ENCODE measurements at regions not wholly inside any gene's neighbourhood (a gene's known extent, or its start where the extent isn't known, plus 50 kb on each side); places are given as distances from the start of the nearest gene placed in this dataset.

DNA sequence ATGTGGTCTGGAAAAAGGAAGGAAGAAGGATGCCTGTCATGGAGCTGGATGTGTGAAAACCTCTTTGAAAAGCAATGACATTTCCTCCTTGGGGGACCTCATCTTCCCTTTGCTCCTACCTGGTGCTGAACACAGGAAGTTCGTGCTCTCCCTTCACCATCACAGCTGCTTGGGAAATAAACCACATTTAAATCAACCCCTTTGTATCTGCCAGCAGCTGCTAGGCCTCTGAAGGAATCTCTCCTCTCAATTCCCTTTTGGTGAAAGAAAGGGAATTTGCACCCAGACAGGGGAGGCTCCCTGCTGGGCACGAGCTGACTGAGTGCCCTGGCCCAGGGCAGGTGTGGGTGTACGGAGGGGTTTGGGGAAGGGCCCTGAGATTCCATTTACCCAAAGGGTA is 437.7 kb downstream of the TSHZ3 start:
- DNase-seq (ENCODE audit: low read depth): no peak
- Histone ChIP-seq H3K4me3 (ENCODE audit: low read depth, low read length) (no peak overlapping the region), H3K36me3 (ENCODE audit: control insufficient read depth, insufficient read depth, low read length) (no peaks in the 10 kb centered on the region), H3K27me3 (ENCODE audit: control insufficient read depth, insufficient read depth, low read length) (no peaks in the 10 kb centered on the region)
- TF ChIP-seq, protein P1, sequence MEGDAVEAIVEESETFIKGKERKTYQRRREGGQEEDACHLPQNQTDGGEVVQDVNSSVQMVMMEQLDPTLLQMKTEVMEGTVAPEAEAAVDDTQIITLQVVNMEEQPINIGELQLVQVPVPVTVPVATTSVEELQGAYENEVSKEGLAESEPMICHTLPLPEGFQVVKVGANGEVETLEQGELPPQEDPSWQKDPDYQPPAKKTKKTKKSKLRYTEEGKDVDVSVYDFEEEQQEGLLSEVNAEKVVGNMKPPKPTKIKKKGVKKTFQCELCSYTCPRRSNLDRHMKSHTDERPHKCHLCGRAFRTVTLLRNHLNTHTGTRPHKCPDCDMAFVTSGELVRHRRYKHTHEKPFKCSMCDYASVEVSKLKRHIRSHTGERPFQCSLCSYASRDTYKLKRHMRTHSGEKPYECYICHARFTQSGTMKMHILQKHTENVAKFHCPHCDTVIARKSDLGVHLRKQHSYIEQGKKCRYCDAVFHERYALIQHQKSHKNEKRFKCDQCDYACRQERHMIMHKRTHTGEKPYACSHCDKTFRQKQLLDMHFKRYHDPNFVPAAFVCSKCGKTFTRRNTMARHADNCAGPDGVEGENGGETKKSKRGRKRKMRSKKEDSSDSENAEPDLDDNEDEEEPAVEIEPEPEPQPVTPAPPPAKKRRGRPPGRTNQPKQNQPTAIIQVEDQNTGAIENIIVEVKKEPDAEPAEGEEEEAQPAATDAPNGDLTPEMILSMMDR (IDR thresholded peaks at IDR 0.05; ENCODE audit: insufficient read depth, low read length, poor library complexity, severe bottlenecking): no peak

DNA sequence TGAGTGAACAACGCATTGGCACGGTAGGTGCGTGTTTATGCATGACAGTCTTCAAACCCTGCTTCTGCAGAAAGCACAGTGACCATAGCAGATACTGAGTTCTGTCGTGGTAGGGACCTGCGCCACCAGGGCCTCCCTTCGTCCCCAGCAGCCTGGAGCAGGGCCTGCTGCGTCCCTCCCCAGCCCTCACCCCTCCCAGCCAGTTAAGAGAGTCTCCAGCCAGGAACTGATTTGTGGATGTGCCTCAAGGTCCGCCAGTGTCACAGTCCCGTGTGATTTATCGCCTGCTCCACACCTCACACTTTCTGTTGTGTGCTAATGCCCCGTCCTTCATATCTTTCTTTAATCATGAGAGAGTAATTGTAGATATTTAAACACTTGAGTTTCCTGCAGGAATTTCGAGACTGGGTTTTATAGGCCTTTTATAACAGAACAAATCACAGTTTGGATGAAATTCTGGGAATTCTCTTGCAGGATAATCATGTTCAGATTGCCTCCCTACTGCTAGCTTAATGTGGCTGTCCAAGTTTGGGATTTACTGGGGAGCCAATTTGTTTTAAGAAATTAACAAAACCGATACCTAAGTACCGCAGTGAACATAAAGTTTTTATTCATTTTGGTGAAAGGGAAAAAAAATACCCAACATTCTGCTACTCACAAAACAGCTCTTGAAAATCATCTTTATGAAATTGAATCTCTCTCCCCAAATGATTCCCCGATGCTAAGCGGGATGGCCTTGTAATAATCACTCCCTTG is 438.6 kb downstream of the TSHZ3 start:
- no peaks in the 10 kb centered on the region for H3K36me3 ChIP-seq (ENCODE audit: control insufficient read depth, insufficient read depth, low read length)
- DNase-seq (ENCODE audit: low read depth): no peak
- no peak overlapping the region for H3K4me3 ChIP-seq (ENCODE audit: low read depth, low read length)
- no peaks in the 10 kb centered on the region for H3K27me3 ChIP-seq (ENCODE audit: control insufficient read depth, insufficient read depth, low read length)
- TF ChIP-seq, protein P1 (IDR thresholded peaks at IDR 0.05; ENCODE audit: insufficient read depth, low read length, poor library complexity, severe bottlenecking): no peak

DNA sequence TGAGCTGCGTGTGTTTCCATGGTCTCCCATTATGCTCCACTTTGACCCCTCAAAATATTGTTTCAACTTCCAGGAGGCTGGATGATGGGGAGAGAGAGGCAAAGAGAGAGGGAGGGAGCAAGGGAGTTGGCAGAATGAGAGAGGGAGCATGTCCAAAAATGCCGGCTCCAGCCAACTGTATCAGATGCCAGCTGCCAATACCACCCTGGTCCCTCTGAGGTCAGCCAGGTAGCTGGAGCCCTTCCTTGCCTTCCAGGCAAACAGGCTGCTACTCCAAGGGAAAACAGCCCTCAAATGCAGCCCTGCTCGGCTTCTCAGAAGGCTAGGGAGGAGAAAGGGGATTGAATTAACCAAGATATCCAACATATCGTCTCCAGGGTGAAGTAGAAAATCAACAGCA is 440.0 kb downstream of the TSHZ3 start:
- no peak for DNase-seq (ENCODE audit: low read depth)
- H3K36me3 ChIP-seq (ENCODE audit: control insufficient read depth, insufficient read depth, low read length): no peaks in the 10 kb centered on the region
- TF ChIP-seq, protein P1 (IDR thresholded peaks at IDR 0.05; ENCODE audit: insufficient read depth, low read length, poor library complexity, severe bottlenecking): no peak
- no peaks in the 10 kb centered on the region for H3K27me3 ChIP-seq (ENCODE audit: control insufficient read depth, insufficient read depth, low read length)
- no peak overlapping the region for H3K4me3 ChIP-seq (ENCODE audit: low read depth, low read length)

DNA sequence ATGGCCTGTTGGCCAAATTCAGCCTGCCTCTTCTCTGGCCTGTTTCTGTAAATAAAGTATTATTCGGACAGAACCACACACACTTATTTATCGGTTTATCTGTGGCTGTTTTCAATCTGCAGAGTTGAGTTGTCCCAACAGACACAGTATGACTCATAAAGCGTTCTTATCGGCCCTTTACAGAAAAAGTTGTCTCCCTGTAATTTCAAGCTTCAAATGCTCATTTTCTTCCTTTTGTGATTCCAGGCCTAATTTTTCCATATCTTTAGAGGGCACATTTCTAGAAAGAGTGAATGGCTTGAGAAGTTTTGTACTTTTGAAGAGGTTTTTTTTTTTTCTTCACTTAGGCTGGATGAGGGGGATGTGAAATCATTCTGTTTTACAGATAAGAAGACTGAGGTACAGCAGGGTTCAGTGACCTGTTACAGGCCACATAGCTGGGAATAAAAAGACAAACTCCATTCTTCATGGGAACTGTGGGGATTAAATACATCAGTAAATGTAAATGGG is 440.9 kb downstream of the TSHZ3 start:
- no peak overlapping the region for H3K4me3 ChIP-seq (ENCODE audit: low read depth, low read length)
- TF ChIP-seq, protein P1 (IDR thresholded peaks at IDR 0.05; ENCODE audit: insufficient read depth, low read length, poor library complexity, severe bottlenecking): no peak
- no peak for DNase-seq (ENCODE audit: low read depth)
- H3K36me3 ChIP-seq (ENCODE audit: control insufficient read depth, insufficient read depth, low read length): no peaks in the 10 kb centered on the region
- no peaks in the 10 kb centered on the region for H3K27me3 ChIP-seq (ENCODE audit: control insufficient read depth, insufficient read depth, low read length)

DNA sequence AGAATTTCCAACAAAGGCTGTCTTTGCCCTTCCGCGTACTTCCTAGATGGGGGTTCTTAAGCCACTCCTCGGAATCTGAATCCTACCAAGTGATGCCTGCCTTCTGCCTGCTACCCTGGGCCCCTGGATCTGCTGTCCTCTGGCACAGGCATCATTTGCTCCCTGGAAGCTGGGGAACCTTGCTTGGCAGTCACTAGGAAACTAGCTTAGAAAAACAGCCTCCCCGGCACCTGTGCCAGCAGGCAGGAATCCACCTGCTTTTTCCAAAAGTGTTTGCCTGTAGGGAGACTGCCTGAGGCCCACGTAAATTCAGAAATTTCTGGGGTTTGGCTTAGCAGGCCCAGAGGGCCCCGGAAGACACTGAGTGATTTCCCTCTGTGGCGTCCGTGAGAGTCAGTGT is 442.4 kb downstream of the TSHZ3 start:
- no peaks in the 10 kb centered on the region for H3K36me3 ChIP-seq (ENCODE audit: control insufficient read depth, insufficient read depth, low read length)
- H3K27me3 ChIP-seq (ENCODE audit: control insufficient read depth, insufficient read depth, low read length): no peaks in the 10 kb centered on the region
- TF ChIP-seq, protein P1 (IDR thresholded peaks at IDR 0.05; ENCODE audit: insufficient read depth, low read length, poor library complexity, severe bottlenecking): no peak
- DNase-seq (ENCODE audit: low read depth): no peak
- H3K4me3 ChIP-seq (ENCODE audit: low read depth, low read length): no peak overlapping the region

DNA sequence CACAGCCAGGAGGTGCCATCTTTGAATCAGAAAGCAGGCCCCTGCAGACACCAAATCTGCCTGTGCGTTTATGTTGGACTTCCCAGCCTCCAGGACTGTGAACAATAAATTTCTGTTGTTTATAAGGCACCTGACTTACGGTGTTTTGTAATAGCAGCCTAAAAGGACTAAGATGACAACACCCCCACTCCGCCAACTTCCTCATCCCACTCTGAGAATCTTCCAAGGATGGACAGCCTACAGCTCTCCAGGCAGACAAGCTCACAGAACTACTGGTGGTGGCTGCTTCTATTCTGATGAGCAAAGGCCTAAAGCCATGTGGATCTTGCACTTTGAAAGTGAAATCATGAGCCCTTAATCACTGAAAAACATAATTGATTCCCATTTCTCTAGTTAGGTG is 449.2 kb downstream of the TSHZ3 start:
- TF ChIP-seq, protein P1 (IDR thresholded peaks at IDR 0.05; ENCODE audit: insufficient read depth, low read length, poor library complexity, severe bottlenecking): no peak

More for the DNA sequence above, 449.2 kb downstream of the TSHZ3 start:
- DNase-seq (ENCODE audit: low read depth): no peak
- H3K4me3 ChIP-seq (ENCODE audit: low read depth, low read length): no peak overlapping the region
- H3K27me3 ChIP-seq (ENCODE audit: control insufficient read depth, insufficient read depth, low read length): no peaks in the 10 kb centered on the region
- no peaks in the 10 kb centered on the region for H3K36me3 ChIP-seq (ENCODE audit: control insufficient read depth, insufficient read depth, low read length)

Measured in kidney epithelial cell (primary cell).